A673 (cell line): ENCODE measurements at regions not wholly inside any gene's neighbourhood (a gene's known extent, or its start where the extent isn't known, plus 50 kb on each side); places are given as distances from the start of the nearest gene placed in this dataset.

ENCODE experiments used
- BruUV-seq: library from RNA; stranded (reverse); fragments of 400-500 nt; replicated peaks from 2 replicates; lab custom pipeline; 2021; lab: Mats Ljungman, UMichigan
- CTCF ChIA-PET: fragments of 300-600 bp; sonication (Branson Sonifier 250); formaldehyde crosslinking; loops from one replicate; lab custom pipeline; 2022; ENCODE audit warnings: antibody characterized with exemption; lab: Charles Lee
- POLR2A ChIA-PET: fragments of 300-600 bp; sonication (Branson Sonifier 250); formaldehyde crosslinking; loops from one replicate; lab custom pipeline; 2022; ENCODE audit warnings: antibody characterized with exemption; ENCODE audit not compliant: low non-redundant PET; lab: Charles Lee
- DNase-seq: peaks from one replicate; pipeline ENCODE4 v3.0.0-alpha.2; 2015; ENCODE audit warnings: low spot score
- H3K27ac ChIP-seq: fragments of 200-600 bp; sonication (generic); 2 replicates; pipeline ENCODE4 v1.5.1; 2016; ENCODE audit warnings: mixed run types, low read depth, mild to moderate bottlenecking, mixed read lengths, antibody characterized with exemption, low read length; ENCODE audit not compliant: poor library complexity, severe bottlenecking
- H3K27me3 ChIP-seq: fragments of 200-600 bp; sonication (generic); replicated peaks from 2 replicates; pipeline ENCODE4 v1.6.1; 2017; ENCODE audit warnings: mixed run types, low read depth, mild to moderate bottlenecking, mixed read lengths, antibody characterized with exemption, low read length; ENCODE audit not compliant: insufficient read depth, poor library complexity
- H3K36me3 ChIP-seq: fragments of 200-600 bp; sonication (generic); 2 replicates; pipeline ENCODE4 v1.6.1; 2016; ENCODE audit warnings: mixed run types, mild to moderate bottlenecking, mixed read lengths, antibody characterized with exemption, low read length; ENCODE audit not compliant: insufficient read depth, poor library complexity, severe bottlenecking
- H3K4me1 ChIP-seq: fragments of 200-600 bp; sonication (generic); 2 replicates; pipeline ENCODE4 v1.6.1; 2017; ENCODE audit warnings: mixed run types, mild to moderate bottlenecking, mixed read lengths, antibody characterized with exemption, low read length; ENCODE audit not compliant: insufficient read depth, poor library complexity, severe bottlenecking
- H3K4me3 ChIP-seq: fragments of 200-600 bp; sonication (generic); 2 replicates; pipeline ENCODE4 v1.5.1; 2016; ENCODE audit warnings: low read depth, mixed run types, mild to moderate bottlenecking, mixed read lengths, low read length; ENCODE audit not compliant: poor library complexity, severe bottlenecking
- H3K9me3 ChIP-seq: fragments of 200-600 bp; sonication (generic); 2 replicates; pipeline ENCODE4 v1.6.1; 2016; ENCODE audit warnings: mixed run types, low read depth, mild to moderate bottlenecking, mixed read lengths, antibody characterized with exemption, low read length; ENCODE audit not compliant: poor library complexity, severe bottlenecking
- EZH2 ChIP-seq: fragments of 200-600 bp; sonication (generic); IDR thresholded peaks from 2 replicates; pipeline ENCODE4 v1.6.1; 2017; ENCODE audit warnings: borderline replicate concordance, low read depth, mild to moderate bottlenecking, mixed read lengths, antibody characterized with exemption, low read length; ENCODE audit not compliant: poor library complexity, severe bottlenecking
- intact Hi-C: fragments of 100-400 bp; cut with micrococcal nuclease; formaldehyde crosslinking; loops from one replicate; pipeline ENCODE4 v1.10.0; 2022; ENCODE audit not compliant: unreplicated experiment
- TF ChIP-seq, protein P1 (sequence below): fragments of 300-800, 200-600 bp; sonication (generic); conservative IDR thresholded peaks from 2 replicates; pipeline ENCODE4 v1.5.1; 2017; ENCODE audit warnings: low read depth, mild to moderate bottlenecking, antibody characterized with exemption, low read length, moderate library complexity, mixed read lengths

DNA sequence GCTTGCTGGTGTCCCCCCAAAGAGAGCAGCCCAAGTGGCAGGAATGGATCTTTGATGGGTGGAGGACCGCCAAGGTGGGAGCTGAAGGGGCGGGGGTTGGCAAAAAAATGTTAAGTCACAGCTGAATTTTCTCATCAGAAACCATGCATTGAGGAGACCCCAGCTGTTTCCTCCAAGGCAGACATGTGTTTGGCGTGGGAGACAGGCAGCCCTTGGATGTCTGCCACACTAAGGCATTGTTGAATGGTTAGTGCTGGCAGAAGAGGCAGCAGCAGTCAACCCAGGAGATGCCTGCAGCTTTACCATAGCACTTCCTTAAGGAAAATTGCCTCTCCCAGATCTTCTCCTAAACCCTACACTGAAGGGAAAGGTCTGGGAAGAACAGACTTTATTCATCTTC lies 394.9 kb upstream of the CD180 start:
- H3K4me3 ChIP-seq = no peak overlapping the region
- TF ChIP-seq, protein P1, sequence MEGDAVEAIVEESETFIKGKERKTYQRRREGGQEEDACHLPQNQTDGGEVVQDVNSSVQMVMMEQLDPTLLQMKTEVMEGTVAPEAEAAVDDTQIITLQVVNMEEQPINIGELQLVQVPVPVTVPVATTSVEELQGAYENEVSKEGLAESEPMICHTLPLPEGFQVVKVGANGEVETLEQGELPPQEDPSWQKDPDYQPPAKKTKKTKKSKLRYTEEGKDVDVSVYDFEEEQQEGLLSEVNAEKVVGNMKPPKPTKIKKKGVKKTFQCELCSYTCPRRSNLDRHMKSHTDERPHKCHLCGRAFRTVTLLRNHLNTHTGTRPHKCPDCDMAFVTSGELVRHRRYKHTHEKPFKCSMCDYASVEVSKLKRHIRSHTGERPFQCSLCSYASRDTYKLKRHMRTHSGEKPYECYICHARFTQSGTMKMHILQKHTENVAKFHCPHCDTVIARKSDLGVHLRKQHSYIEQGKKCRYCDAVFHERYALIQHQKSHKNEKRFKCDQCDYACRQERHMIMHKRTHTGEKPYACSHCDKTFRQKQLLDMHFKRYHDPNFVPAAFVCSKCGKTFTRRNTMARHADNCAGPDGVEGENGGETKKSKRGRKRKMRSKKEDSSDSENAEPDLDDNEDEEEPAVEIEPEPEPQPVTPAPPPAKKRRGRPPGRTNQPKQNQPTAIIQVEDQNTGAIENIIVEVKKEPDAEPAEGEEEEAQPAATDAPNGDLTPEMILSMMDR = no peak
- no peak for TF ChIP-seq EZH2
- DNase-seq = no peak
- POLR2A ChIA-PET = no interaction called here
- no peak overlapping the region for H3K27ac ChIP-seq
- H3K9me3 ChIP-seq = no peaks in the 10 kb centered on the region
- CTCF ChIA-PET = no interaction called here
- H3K36me3 ChIP-seq = no peaks in the 10 kb centered on the region
- intact Hi-C loops = no loop called here
- no peaks in the 10 kb centered on the region for H3K27me3 ChIP-seq
- H3K4me1 ChIP-seq = no peaks in the 10 kb centered on the region
- no TSS peak for BruUV-seq

DNA sequence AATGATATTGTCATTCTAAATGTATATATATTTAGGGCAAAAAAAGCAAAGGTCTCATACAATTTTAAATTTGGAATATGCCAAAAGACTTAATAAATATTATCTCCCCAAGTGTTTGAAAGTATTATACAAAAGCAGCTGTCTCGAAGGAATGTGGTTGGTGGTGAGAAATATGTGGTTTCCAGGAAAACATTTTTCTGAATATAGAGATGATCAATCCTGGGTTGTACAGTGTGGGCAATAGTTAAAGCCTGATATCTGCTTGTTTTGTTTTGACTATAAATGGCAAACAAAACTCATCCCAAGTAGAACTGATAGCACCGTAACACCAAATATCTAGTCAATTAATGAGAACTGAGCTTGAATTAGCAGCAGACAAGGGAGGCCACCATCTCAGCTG lies 391.8 kb upstream of the CD180 start:
- POLR2A ChIA-PET = no interaction called here
- no peak for DNase-seq
- no peak overlapping the region for H3K4me3 ChIP-seq
- CTCF ChIA-PET = no interaction called here
- TF ChIP-seq, protein P1 = no peak
- no peak for TF ChIP-seq EZH2
- H3K27me3 ChIP-seq = no peaks in the 10 kb centered on the region
- H3K9me3 ChIP-seq = peaks cover 3% of the 10 kb centered on the region
- BruUV-seq = no TSS peak
- intact Hi-C loops = no loop called here
- no peaks in the 10 kb centered on the region for H3K4me1 ChIP-seq
- H3K27ac ChIP-seq = no peak overlapping the region
- H3K36me3 ChIP-seq = no peaks in the 10 kb centered on the region

DNA sequence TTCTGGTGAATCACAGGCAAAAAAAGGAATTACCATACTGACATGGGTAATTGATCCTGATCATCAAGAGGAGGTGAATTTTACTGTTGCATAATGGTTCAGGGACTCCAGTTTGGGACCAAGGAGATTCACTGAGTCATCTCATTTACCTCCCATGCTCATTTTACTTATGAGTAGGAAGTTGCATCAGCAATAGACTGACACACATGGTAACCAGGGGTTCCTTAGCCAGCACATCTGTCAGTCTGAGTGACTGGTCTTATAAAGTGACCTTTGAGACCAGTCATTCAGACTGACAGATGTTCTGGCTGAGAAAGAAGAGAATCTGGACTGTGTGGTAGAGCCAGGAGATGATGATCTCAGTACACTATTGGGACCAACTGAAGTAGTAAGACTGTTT lies 384.6 kb upstream of the CD180 start:
- TF ChIP-seq EZH2 = no peak
- TF ChIP-seq, protein P1 = no peak
- CTCF ChIA-PET = no interaction called here
- Histone ChIP-seq H3K9me3 (peaks cover 3% of the 10 kb centered on the region), H3K27ac (no peak overlapping the region), H3K4me3 (no peak overlapping the region), H3K27me3 (no peaks in the 10 kb centered on the region), H3K36me3 (no peaks in the 10 kb centered on the region), H3K4me1 (no peaks in the 10 kb centered on the region)
- intact Hi-C loops = no loop called here
- BruUV-seq = no TSS peak
- DNase-seq = no peak
- POLR2A ChIA-PET = no interaction called here
